HG03135 (cell line): ENCODE measurements at regions not wholly inside any gene's neighbourhood (a gene's known extent, or its start where the extent isn't known, plus 50 kb on each side); places are given as distances from the start of the nearest gene placed in this dataset.

Source experiments
- ATAC-seq: cut with Tn5 transposase; IDR thresholded peaks from one replicate; pipeline ENCODE4 v1.9.1; 2021; ENCODE audit warnings: mild to moderate bottlenecking, moderate library complexity; ENCODE audit not compliant: unreplicated experiment

GRCh38 chr3:8451696-8452095 is 49.9 kb upstream of the LMCD1 start:
- no peak for ATAC-seq
